HepG2 (cell line): ENCODE measurements at regions not wholly inside any gene's neighbourhood (a gene's known extent, or its start where the extent isn't known, plus 50 kb on each side); places are given as distances from the start of the nearest gene placed in this dataset.

Source experiments
- EZH2 ChIP-seq: conservative IDR thresholded peaks from 2 replicates; pipeline ENCODE4 v1.6.1; 2012; ENCODE audit warnings: mild to moderate bottlenecking, low read depth, low read length, moderate library complexity
- ISL2 ChIP-seq: sonication (generic); formaldehyde crosslinking; IDR thresholded peaks from 2 replicates; pipeline ENCODE4 v1.5.0; 2020; ENCODE audit warnings: missing genetic modification reagents
- MEIS2 ChIP-seq: sonication (generic); formaldehyde crosslinking; IDR thresholded peaks from 2 replicates; pipeline ENCODE4 v1.9.0; 2021; ENCODE audit warnings: mild to moderate bottlenecking, missing genetic modification reagents
- NFIC ChIP-seq: IDR thresholded peaks from 2 replicates; pipeline ENCODE4 v1.6.1; 2012; ENCODE audit warnings: mild to moderate bottlenecking, low read length, inconsistent platforms
- RBFOX2 ChIP-seq: fragments of 200-400 bp; formaldehyde crosslinking; IDR thresholded peaks from 2 replicates; pipeline ENCODE4 v1.6.1; 2017; ENCODE audit warnings: low read depth, mild to moderate bottlenecking, low read length
- TAF1 ChIP-seq: sonication (generic); formaldehyde crosslinking; IDR thresholded peaks from 2 replicates; pipeline ENCODE4 v1.4.0; 2020; ENCODE audit warnings: missing genetic modification reagents
- TEAD2 ChIP-seq: sonication (generic); formaldehyde crosslinking; IDR thresholded peaks from 2 replicates; pipeline ENCODE4 v1.9.0; 2021; ENCODE audit warnings: missing genetic modification reagents
- TF ChIP-seq, protein P1 (sequence below): sonication (generic); formaldehyde crosslinking; IDR thresholded peaks from 2 replicates; pipeline ENCODE4 v1.5.0; 2020; ENCODE audit warnings: mild to moderate bottlenecking, missing genetic modification reagents, moderate library complexity
- TF ChIP-seq, protein P2 (sequence below): sonication (generic); formaldehyde crosslinking; IDR thresholded peaks from 2 replicates; pipeline ENCODE4 v1.9.0; 2022; ENCODE audit warnings: missing genetic modification reagents, mild to moderate bottlenecking, borderline replicate concordance
- TF ChIP-seq, protein P3 (sequence below): sonication (generic); formaldehyde crosslinking; IDR thresholded peaks from 2 replicates; pipeline ENCODE4 v1.4.0; 2020; ENCODE audit warnings: missing genetic modification reagents
- TF ChIP-seq, protein P4 (sequence below): IDR thresholded peaks from 2 replicates; pipeline ENCODE4 v1.6.1; 2016; ENCODE audit warnings: missing compliant biosample characterization, missing genetic modification reagents, borderline replicate concordance
- TF ChIP-seq, protein P5 (sequence below): sonication (generic); formaldehyde crosslinking; IDR thresholded peaks from 2 replicates; pipeline ENCODE4 v1.4.0; 2020; ENCODE audit warnings: missing genetic modification reagents, low read depth, mild to moderate bottlenecking, borderline replicate concordance
- TF ChIP-seq, protein P6 (sequence below), 2 experiments: IDR thresholded peaks; 2 replicates each; pipeline ENCODE4 v1.6.1; 2011 to 2012; ENCODE audit warnings: low read length in 2 of 2, borderline replicate concordance in 1 of 2, low read depth in 1 of 2, mild to moderate bottlenecking in 1 of 2, moderate library complexity in 1 of 2

DNA sequence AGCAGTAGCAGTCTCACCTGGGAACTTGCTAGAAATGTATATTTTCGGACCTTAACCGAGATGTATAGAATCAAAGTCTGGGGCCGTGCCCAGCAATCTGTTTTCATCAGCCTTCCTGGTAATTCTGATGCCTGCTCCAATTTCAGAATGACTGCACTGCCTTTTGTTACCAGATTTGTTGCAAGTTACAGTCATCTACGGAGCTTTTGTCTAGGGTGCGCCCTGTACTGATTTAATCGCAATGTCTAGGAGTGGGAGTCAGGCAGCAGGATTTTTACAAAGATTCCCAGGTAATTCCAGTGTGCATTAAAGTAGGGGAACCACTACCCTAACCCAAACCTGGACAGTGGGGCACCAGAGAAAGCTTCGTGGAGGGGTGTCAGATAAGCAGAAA lies 178.0 kb downstream of the HAUS1 start:
- TF ChIP-seq TAF1 (CRISPR knock-in tag) (no peak), TEAD2 (CRISPR knock-in tag) (no peak), ISL2 (CRISPR knock-in tag) (no peak), MEIS2 (no peak), NFIC (no peak), RBFOX2 (no peak), EZH2 (no peak)
- TF ChIP-seq, protein P1, sequence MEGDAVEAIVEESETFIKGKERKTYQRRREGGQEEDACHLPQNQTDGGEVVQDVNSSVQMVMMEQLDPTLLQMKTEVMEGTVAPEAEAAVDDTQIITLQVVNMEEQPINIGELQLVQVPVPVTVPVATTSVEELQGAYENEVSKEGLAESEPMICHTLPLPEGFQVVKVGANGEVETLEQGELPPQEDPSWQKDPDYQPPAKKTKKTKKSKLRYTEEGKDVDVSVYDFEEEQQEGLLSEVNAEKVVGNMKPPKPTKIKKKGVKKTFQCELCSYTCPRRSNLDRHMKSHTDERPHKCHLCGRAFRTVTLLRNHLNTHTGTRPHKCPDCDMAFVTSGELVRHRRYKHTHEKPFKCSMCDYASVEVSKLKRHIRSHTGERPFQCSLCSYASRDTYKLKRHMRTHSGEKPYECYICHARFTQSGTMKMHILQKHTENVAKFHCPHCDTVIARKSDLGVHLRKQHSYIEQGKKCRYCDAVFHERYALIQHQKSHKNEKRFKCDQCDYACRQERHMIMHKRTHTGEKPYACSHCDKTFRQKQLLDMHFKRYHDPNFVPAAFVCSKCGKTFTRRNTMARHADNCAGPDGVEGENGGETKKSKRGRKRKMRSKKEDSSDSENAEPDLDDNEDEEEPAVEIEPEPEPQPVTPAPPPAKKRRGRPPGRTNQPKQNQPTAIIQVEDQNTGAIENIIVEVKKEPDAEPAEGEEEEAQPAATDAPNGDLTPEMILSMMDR = no peak
- TF ChIP-seq, protein P2, sequence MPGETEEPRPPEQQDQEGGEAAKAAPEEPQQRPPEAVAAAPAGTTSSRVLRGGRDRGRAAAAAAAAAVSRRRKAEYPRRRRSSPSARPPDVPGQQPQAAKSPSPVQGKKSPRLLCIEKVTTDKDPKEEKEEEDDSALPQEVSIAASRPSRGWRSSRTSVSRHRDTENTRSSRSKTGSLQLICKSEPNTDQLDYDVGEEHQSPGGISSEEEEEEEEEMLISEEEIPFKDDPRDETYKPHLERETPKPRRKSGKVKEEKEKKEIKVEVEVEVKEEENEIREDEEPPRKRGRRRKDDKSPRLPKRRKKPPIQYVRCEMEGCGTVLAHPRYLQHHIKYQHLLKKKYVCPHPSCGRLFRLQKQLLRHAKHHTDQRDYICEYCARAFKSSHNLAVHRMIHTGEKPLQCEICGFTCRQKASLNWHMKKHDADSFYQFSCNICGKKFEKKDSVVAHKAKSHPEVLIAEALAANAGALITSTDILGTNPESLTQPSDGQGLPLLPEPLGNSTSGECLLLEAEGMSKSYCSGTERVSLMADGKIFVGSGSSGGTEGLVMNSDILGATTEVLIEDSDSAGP (CRISPR knock-in tag) = no peak
- TF ChIP-seq, protein P3, sequence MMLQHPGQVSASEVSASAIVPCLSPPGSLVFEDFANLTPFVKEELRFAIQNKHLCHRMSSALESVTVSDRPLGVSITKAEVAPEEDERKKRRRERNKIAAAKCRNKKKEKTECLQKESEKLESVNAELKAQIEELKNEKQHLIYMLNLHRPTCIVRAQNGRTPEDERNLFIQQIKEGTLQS = no peak
- TF ChIP-seq, protein P4, sequence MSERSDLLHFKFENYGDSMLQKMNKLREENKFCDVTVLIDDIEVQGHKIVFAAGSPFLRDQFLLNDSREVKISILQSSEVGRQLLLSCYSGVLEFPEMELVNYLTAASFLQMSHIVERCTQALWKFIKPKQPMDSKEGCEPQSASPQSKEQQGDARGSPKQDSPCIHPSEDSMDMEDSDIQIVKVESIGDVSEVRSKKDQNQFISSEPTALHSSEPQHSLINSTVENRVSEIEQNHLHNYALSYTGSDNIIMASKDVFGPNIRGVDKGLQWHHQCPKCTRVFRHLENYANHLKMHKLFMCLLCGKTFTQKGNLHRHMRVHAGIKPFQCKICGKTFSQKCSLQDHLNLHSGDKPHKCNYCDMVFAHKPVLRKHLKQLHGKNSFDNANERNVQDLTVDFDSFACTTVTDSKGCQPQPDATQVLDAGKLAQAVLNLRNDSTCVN (CRISPR knock-in tag) = no peak
- TF ChIP-seq, protein P5, sequence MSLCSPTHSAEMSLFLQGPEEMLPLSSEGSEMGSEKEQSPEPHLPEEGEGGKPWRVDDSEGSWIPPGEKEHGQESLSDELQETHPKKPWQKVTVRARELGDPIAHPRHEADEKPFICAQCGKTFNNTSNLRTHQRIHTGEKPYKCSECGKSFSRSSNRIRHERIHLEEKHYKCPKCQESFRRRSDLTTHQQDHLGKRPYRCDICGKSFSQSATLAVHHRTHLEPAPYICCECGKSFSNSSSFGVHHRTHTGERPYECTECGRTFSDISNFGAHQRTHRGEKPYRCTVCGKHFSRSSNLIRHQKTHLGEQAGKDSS (CRISPR knock-in tag) = no peak
- TF ChIP-seq, protein P6, sequence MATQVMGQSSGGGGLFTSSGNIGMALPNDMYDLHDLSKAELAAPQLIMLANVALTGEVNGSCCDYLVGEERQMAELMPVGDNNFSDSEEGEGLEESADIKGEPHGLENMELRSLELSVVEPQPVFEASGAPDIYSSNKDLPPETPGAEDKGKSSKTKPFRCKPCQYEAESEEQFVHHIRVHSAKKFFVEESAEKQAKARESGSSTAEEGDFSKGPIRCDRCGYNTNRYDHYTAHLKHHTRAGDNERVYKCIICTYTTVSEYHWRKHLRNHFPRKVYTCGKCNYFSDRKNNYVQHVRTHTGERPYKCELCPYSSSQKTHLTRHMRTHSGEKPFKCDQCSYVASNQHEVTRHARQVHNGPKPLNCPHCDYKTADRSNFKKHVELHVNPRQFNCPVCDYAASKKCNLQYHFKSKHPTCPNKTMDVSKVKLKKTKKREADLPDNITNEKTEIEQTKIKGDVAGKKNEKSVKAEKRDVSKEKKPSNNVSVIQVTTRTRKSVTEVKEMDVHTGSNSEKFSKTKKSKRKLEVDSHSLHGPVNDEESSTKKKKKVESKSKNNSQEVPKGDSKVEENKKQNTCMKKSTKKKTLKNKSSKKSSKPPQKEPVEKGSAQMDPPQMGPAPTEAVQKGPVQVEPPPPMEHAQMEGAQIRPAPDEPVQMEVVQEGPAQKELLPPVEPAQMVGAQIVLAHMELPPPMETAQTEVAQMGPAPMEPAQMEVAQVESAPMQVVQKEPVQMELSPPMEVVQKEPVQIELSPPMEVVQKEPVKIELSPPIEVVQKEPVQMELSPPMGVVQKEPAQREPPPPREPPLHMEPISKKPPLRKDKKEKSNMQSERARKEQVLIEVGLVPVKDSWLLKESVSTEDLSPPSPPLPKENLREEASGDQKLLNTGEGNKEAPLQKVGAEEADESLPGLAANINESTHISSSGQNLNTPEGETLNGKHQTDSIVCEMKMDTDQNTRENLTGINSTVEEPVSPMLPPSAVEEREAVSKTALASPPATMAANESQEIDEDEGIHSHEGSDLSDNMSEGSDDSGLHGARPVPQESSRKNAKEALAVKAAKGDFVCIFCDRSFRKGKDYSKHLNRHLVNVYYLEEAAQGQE (IDR thresholded peaks at IDR 0.05; ENCODE audit: borderline replicate concordance in 1 of 2, low read depth in 1 of 2, low read length in 2 of 2) = no peak
